T-helper 1 cell treated with Interleukin-12 subunit alpha and Interleukin-12 subunit beta and Interleukin-4 antibody, amounts not matched to agents 30 μg/mL and 1 μg/mL, for 36 hours (primary cell): ENCODE measurements at regions not wholly inside any gene's neighbourhood (a gene's known extent, or its start where the extent isn't known, plus 50 kb on each side); places are given as distances from the start of the nearest gene placed in this dataset.

Experiments
- H3K27ac Mint-ChIP-seq: one replicate; pipeline ENCODE4 v1.8.0; 2021; ENCODE audit warnings: mild to moderate bottlenecking, mixed read lengths
- H3K27me3 Mint-ChIP-seq: one replicate; pipeline ENCODE4 v1.8.0; 2021; ENCODE audit warnings: low read depth, mixed read lengths
- H3K36me3 Mint-ChIP-seq: one replicate; pipeline ENCODE4 v1.8.0; 2021; ENCODE audit warnings: low read depth, mixed read lengths
- H3K4me1 Mint-ChIP-seq: one replicate; pipeline ENCODE4 v1.8.0; 2021; ENCODE audit warnings: low read depth, mixed read lengths
- H3K4me3 Mint-ChIP-seq: one replicate; pipeline ENCODE4 v1.8.0; 2021; ENCODE audit warnings: mild to moderate bottlenecking, moderate library complexity, mixed read lengths
- H3K9me3 Mint-ChIP-seq: one replicate; pipeline ENCODE4 v1.8.0; 2021; ENCODE audit warnings: mixed read lengths

GRCh38 chr1:239008568-239008967, 377.8 kb upstream of the CHRM3 start:
- H3K4me1 Mint-ChIP-seq, result no peaks in the 10 kb centered on the region
- H3K9me3 Mint-ChIP-seq, result peaks cover 10% of the 10 kb centered on the region
- no peak overlapping the region for H3K27ac Mint-ChIP-seq
- H3K4me3 Mint-ChIP-seq, result no peak overlapping the region
- no peaks in the 10 kb centered on the region for H3K27me3 Mint-ChIP-seq
- no peaks in the 10 kb centered on the region for H3K36me3 Mint-ChIP-seq

GRCh38 chr1:239006276-239006675, 380.1 kb upstream of the CHRM3 start:
- H3K36me3 Mint-ChIP-seq, result no peaks in the 10 kb centered on the region
- no peaks in the 10 kb centered on the region for H3K27me3 Mint-ChIP-seq
- no peak overlapping the region for H3K27ac Mint-ChIP-seq
- peaks cover 3% of the 10 kb centered on the region for H3K9me3 Mint-ChIP-seq
- no peaks in the 10 kb centered on the region for H3K4me1 Mint-ChIP-seq
- no peak overlapping the region for H3K4me3 Mint-ChIP-seq

- no peak overlapping the region for H3K4me3 Mint-ChIP-seq
- H3K4me1 Mint-ChIP-seq, result no peaks in the 10 kb centered on the region
- no peaks in the 10 kb centered on the region for H3K27me3 Mint-ChIP-seq
- no peak overlapping the region for H3K27ac Mint-ChIP-seq
- no peaks in the 10 kb centered on the region for H3K36me3 Mint-ChIP-seq
- H3K9me3 Mint-ChIP-seq, result no peaks in the 10 kb centered on the region
Observed at GRCh38 chr1:238999944-239000343, 386.4 kb upstream of the CHRM3 start.

- Mint-ChIP-seq H3K27me3 (no peaks in the 10 kb centered on the region), H3K36me3 (no peaks in the 10 kb centered on the region), H3K4me1 (no peaks in the 10 kb centered on the region), H3K9me3 (no peaks in the 10 kb centered on the region), H3K4me3 (no peak overlapping the region), H3K27ac (no peak overlapping the region)
Observed at GRCh38 chr1:238998577-238998976, 387.8 kb upstream of the CHRM3 start.

GRCh38 chr1:238991765-238992495, 394.4 kb upstream of the CHRM3 start:
- H3K9me3 Mint-ChIP-seq, result no peaks in the 10 kb centered on the region
- H3K27ac Mint-ChIP-seq, result no peak overlapping the region
- H3K4me3 Mint-ChIP-seq, result no peak overlapping the region
- no peaks in the 10 kb centered on the region for H3K27me3 Mint-ChIP-seq
- H3K4me1 Mint-ChIP-seq, result no peaks in the 10 kb centered on the region
- H3K36me3 Mint-ChIP-seq, result no peaks in the 10 kb centered on the region

DNA sequence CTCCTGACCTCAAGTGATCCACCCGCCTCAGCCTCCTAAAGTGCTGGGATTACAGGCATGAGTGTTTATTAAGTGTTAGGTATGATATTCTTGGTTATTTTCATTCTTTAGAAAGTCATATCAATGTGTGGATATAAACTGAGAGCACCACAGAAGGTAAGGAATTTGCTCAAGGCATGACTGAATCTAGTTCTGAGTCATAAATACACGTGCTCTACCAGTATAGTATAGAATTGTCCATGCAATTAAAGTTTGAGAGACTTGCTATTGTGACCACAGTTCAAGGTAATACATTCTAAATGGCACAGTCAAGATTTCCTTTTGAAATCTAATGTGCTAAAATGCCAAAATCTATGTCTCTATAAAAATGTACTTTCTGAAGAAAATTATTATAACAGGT, 401.1 kb upstream of the CHRM3 start:
- no peaks in the 10 kb centered on the region for H3K27me3 Mint-ChIP-seq
- no peaks in the 10 kb centered on the region for H3K36me3 Mint-ChIP-seq
- no peaks in the 10 kb centered on the region for H3K9me3 Mint-ChIP-seq
- H3K4me1 Mint-ChIP-seq, result no peaks in the 10 kb centered on the region
- no peak overlapping the region for H3K4me3 Mint-ChIP-seq
- no peak overlapping the region for H3K27ac Mint-ChIP-seq

DNA sequence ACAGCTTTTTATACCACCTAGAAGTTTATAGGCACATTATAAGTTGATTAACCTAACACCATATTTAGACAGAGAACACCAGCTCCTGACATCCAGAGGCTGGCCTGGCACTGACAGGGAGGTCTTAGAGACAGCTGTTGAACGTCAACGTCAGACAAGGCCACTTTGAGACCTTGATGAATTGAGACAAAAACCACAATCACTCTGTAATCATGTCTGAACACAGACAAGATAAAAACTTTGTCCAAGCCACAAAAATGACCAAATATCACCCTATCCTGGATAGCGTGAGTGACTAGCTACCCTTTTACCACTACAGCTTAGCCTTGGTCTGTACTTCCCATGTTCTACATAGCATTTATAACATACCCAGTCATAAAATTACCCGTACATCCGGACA, 403.6 kb upstream of the CHRM3 start:
- H3K36me3 Mint-ChIP-seq, result no peaks in the 10 kb centered on the region
- no peaks in the 10 kb centered on the region for H3K4me1 Mint-ChIP-seq
- H3K27me3 Mint-ChIP-seq, result no peaks in the 10 kb centered on the region
- no peaks in the 10 kb centered on the region for H3K9me3 Mint-ChIP-seq
- no peak overlapping the region for H3K27ac Mint-ChIP-seq
- no peak overlapping the region for H3K4me3 Mint-ChIP-seq

- Mint-ChIP-seq H3K4me3 (no peak overlapping the region), H3K4me1 (no peaks in the 10 kb centered on the region), H3K36me3 (no peaks in the 10 kb centered on the region), H3K27ac (no peak overlapping the region), H3K9me3 (no peaks in the 10 kb centered on the region), H3K27me3 (no peaks in the 10 kb centered on the region)
Observed at GRCh38 chr1:238981317-238981933, 404.9 kb upstream of the CHRM3 start.

DNA sequence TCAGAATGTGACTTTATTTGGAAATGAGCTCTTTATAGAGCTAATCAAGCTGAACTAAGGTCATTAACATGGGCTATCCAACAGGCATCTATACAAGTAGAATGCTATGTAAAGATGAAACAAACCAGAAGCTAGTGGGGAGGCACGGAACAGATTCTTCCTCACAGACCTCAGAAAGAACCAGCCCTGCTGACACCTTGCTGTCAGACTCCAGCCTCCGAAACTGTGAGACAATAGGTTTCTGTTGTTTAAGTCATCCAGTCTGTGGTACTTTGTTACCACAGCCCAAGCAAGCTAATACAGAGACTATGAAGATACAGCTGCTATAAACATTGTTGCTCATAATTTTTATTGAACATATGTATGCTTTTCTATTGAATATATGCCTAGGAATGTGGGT, 406.3 kb upstream of the CHRM3 start:
- Mint-ChIP-seq H3K9me3 (no peaks in the 10 kb centered on the region), H3K4me1 (no peaks in the 10 kb centered on the region), H3K4me3 (no peak overlapping the region), H3K27me3 (no peaks in the 10 kb centered on the region), H3K27ac (no peak overlapping the region), H3K36me3 (no peaks in the 10 kb centered on the region)

- Mint-ChIP-seq H3K4me3 (no peak overlapping the region), H3K27ac (no peak overlapping the region), H3K27me3 (no peaks in the 10 kb centered on the region), H3K4me1 (no peaks in the 10 kb centered on the region), H3K9me3 (peaks cover 4% of the 10 kb centered on the region), H3K36me3 (no peaks in the 10 kb centered on the region)
Observed at GRCh38 chr1:238964631-238965030, 421.7 kb upstream of the CHRM3 start.

DNA sequence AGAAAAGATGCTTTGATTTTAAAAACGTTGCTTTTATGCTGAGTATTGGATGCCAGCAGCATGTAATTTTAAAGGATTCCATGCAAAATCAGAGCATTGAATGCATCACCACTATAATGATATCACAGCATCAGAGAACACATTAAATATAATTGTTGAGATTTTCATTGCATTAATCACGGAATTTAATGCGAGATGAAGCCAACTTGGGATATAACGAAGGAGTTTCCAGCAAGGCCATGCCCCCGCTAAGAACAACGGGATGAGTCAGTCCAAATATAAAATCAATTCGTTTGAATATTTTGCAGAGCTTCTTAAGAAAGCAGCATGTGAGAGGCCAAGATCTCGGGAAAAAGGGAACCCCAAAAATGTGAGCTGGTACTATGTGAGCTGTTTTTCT, 423.4 kb upstream of the CHRM3 start:
- no peak overlapping the region for H3K4me3 Mint-ChIP-seq
- H3K9me3 Mint-ChIP-seq, result peaks cover 4% of the 10 kb centered on the region
- no peaks in the 10 kb centered on the region for H3K27me3 Mint-ChIP-seq
- no peaks in the 10 kb centered on the region for H3K4me1 Mint-ChIP-seq
- no peaks in the 10 kb centered on the region for H3K36me3 Mint-ChIP-seq
- no peak overlapping the region for H3K27ac Mint-ChIP-seq

DNA sequence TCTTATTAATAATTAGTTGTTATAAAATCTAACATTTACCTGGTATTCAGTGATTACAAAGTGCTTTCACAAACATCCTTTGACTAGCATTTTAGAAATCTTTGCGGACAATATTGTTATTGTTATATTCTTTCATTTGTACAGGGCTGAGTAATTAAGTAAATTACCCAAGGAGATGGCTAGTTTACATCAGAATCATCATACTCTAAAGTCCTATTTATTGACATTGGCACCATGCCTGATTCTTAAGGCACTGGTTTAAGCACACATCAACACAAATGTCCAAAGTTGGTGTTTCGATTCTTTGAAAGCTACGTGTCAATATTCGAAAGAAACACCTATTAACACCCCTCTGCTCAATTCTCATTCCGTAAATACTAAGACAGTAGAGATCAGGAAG, 424.6 kb upstream of the CHRM3 start:
- no peak overlapping the region for H3K4me3 Mint-ChIP-seq
- no peaks in the 10 kb centered on the region for H3K36me3 Mint-ChIP-seq
- no peaks in the 10 kb centered on the region for H3K4me1 Mint-ChIP-seq
- H3K9me3 Mint-ChIP-seq, result peaks cover 7% of the 10 kb centered on the region
- H3K27me3 Mint-ChIP-seq, result no peaks in the 10 kb centered on the region
- no peak overlapping the region for H3K27ac Mint-ChIP-seq

GRCh38 chr1:238960071-238960470, 426.3 kb upstream of the CHRM3 start:
- Mint-ChIP-seq H3K36me3 (no peaks in the 10 kb centered on the region), H3K27me3 (no peaks in the 10 kb centered on the region), H3K27ac (no peak overlapping the region), H3K4me1 (no peaks in the 10 kb centered on the region), H3K4me3 (no peak overlapping the region), H3K9me3 (peaks cover 7% of the 10 kb centered on the region)

DNA sequence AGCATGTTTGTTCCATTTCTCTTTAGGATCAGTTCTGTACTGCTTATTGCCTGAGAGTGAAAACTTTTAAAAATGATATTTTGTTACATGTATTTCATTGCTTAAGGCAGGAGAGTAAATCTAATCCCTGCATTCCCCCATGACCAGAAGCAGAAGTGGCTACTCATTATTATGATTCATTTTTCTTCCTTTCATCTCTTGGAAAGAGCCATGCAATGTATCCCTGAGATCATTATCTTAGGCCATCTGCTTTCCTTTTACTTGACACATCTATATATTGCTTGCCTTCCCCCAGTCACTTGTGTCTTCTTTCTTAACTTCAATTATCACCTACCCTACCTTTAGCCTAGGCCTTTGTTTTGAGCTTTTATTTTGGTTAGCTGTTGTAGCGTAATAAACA, 430.4 kb upstream of the CHRM3 start:
- no peak overlapping the region for H3K4me3 Mint-ChIP-seq
- peaks cover 3% of the 10 kb centered on the region for H3K9me3 Mint-ChIP-seq
- no peak overlapping the region for H3K27ac Mint-ChIP-seq
- no peaks in the 10 kb centered on the region for H3K4me1 Mint-ChIP-seq
- no peaks in the 10 kb centered on the region for H3K27me3 Mint-ChIP-seq
- no peaks in the 10 kb centered on the region for H3K36me3 Mint-ChIP-seq

DNA sequence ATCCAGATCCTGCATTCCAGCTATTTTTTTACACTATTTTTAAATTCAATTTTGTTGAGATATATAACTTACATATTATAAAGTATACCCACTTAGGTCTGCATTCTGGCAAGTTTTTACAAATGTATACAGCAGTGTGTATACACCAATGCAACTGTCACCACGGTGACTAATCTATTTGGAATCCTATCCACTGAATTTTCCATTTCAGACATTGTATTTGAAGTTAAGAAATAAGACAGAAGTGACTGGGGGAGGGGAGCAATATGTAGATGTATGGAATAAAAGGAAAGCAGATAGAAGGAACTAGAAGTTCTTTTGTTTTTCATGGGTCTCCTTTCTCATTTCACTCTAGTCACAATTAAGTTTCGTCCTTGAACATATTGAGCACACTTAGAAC, 431.5 kb upstream of the CHRM3 start:
- H3K9me3 Mint-ChIP-seq, result peaks cover 3% of the 10 kb centered on the region
- no peaks in the 10 kb centered on the region for H3K36me3 Mint-ChIP-seq
- no peak overlapping the region for H3K27ac Mint-ChIP-seq
- H3K4me3 Mint-ChIP-seq, result no peak overlapping the region
- no peaks in the 10 kb centered on the region for H3K27me3 Mint-ChIP-seq
- no peaks in the 10 kb centered on the region for H3K4me1 Mint-ChIP-seq
